GM12878 (cell line): ENCODE measurements at regions not wholly inside any gene's neighbourhood (a gene's known extent, or its start where the extent isn't known, plus 50 kb on each side); places are given as distances from the start of the nearest gene placed in this dataset.

Experiments used
- ATF2 ChIP-seq: IDR thresholded peaks from 2 replicates; pipeline ENCODE4 v1.6.1; 2012; ENCODE audit warnings: low read length, inconsistent platforms
- CBFB ChIP-seq: IDR thresholded peaks from 2 replicates; pipeline ENCODE4 v1.6.1; 2016; ENCODE audit warnings: antibody characterized with exemption, low read depth
- CEBPB ChIP-seq, 2 experiments: fragments of 150-350 bp in 1 of 2; IDR thresholded peaks; 2 replicates each; pipeline ENCODE4 v1.6.1; 2012 to 2014; ENCODE audit warnings: low read depth in 2 of 2, low read length in 2 of 2, borderline replicate concordance in 1 of 2, inconsistent platforms in 1 of 2
- CHD2 ChIP-seq: IDR thresholded peaks from 2 replicates; pipeline ENCODE4 v1.6.1; 2011; ENCODE audit warnings: low read depth, low read length, improper control_type of control experiment, borderline replicate concordance
- CHD4 ChIP-seq: fragments of 200-600 bp; sonication (generic); IDR thresholded peaks from 2 replicates; pipeline ENCODE4 v1.6.1; 2016; ENCODE audit warnings: mild to moderate bottlenecking
- CTCF ChIP-seq, 3 experiments: IDR thresholded peaks in 2 of 3; conservative IDR thresholded peaks in 1 of 3; 2 replicates each; pipeline ENCODE4 v1.5.1; 2011; ENCODE audit warnings: low read depth in 3 of 3, low read length in 3 of 3, mild to moderate bottlenecking in 3 of 3, control low read depth in 2 of 3, moderate library complexity in 2 of 3, inconsistent platforms in 1 of 3, mixed read lengths in 1 of 3; ENCODE audit not compliant: control insufficient read depth in 2 of 3, insufficient read depth in 1 of 3; ENCODE audit errors: extremely low read depth in 1 of 3
- EGR1 ChIP-seq, 2 experiments: IDR thresholded peaks; 1 replicate in 1 of 2; 2 replicates in 1 of 2; pipeline ENCODE4 v1.6.1; 2011 to 2012; ENCODE audit warnings: low read depth in 2 of 2, low read length in 2 of 2, borderline replicate concordance in 1 of 2, mild to moderate bottlenecking in 1 of 2, moderate library complexity in 1 of 2
- EZH2 ChIP-seq: IDR thresholded peaks from 2 replicates; pipeline ENCODE4 v1.6.1; 2012; ENCODE audit warnings: low read depth, mild to moderate bottlenecking, control low read depth, inconsistent platforms, low read length, borderline replicate concordance; ENCODE audit not compliant: control insufficient read depth
- IRF3 ChIP-seq: fragments of 450-650 bp; IDR thresholded peaks from 2 replicates; pipeline ENCODE4 v1.6.1; 2014; ENCODE audit warnings: mild to moderate bottlenecking
- MTA3 ChIP-seq: IDR thresholded peaks from 2 replicates; pipeline ENCODE4 v1.6.1; 2012; ENCODE audit warnings: low read length, inconsistent platforms, borderline replicate concordance
- PML ChIP-seq: IDR thresholded peaks from 2 replicates; pipeline ENCODE4 v1.6.1; 2012; ENCODE audit warnings: low read length, inconsistent platforms
- POLR2A ChIP-seq: IDR thresholded peaks from 2 replicates; pipeline ENCODE4 v1.6.1; 2011; ENCODE audit warnings: low read depth, mild to moderate bottlenecking, low read length
- REST ChIP-seq: IDR thresholded peaks from 2 replicates; pipeline ENCODE4 v1.6.1; 2012; ENCODE audit warnings: mild to moderate bottlenecking, low read depth, low read length
- USF2 ChIP-seq: IDR thresholded peaks from 2 replicates; pipeline ENCODE4 v1.6.1; 2011; ENCODE audit warnings: low read depth, low read length, improper control_type of control experiment, borderline replicate concordance

GRCh38 chr9:71210326-71210725 is 88.9 kb upstream of the TRPM3 start:
- no peak for TF ChIP-seq USF2
- TF ChIP-seq CTCF (IDR thresholded peaks at IDR 0.05 in 2 of 3, conservative IDR thresholded peaks at IDR 0.05 in 1 of 3; ENCODE audit: control insufficient read depth in 2 of 3, extremely low read depth in 1 of 3, insufficient read depth in 1 of 3, low read depth in 3 of 3, low read length in 3 of 3) = no peak
- TF ChIP-seq MTA3 = no peak
- TF ChIP-seq POLR2A = no peak
- TF ChIP-seq IRF3 = no peak
- no peak for TF ChIP-seq REST
- TF ChIP-seq ATF2 = no peak
- no peak for TF ChIP-seq PML
- TF ChIP-seq CHD4 = no peak
- no peak for TF ChIP-seq CHD2
- TF ChIP-seq EZH2 = no peak
- no peak for TF ChIP-seq EGR1 (IDR thresholded peaks at IDR 0.05; ENCODE audit: borderline replicate concordance in 1 of 2, low read depth in 2 of 2, low read length in 2 of 2)
- TF ChIP-seq CBFB = no peak
- no peak for TF ChIP-seq CEBPB (IDR thresholded peaks at IDR 0.05; ENCODE audit: borderline replicate concordance in 1 of 2, low read depth in 2 of 2, low read length in 2 of 2)
